ENCODE measurements at regions not wholly inside any gene's neighbourhood (a gene's known extent, or its start where the extent isn't known, plus 50 kb on each side); places are given as distances from the start of the nearest gene placed in this dataset.
"Not testable (repeated sequence)": the region's sequence is repeated elsewhere in the genome, so short reads cannot be mapped to it uniquely, and the experiment has no call there.

GRCh38 chr6:21772884-21773575, 179.5 kb downstream of the SOX4 start:
- DNase-seq (ENCODE audit: low read depth) = no peak

DNA sequence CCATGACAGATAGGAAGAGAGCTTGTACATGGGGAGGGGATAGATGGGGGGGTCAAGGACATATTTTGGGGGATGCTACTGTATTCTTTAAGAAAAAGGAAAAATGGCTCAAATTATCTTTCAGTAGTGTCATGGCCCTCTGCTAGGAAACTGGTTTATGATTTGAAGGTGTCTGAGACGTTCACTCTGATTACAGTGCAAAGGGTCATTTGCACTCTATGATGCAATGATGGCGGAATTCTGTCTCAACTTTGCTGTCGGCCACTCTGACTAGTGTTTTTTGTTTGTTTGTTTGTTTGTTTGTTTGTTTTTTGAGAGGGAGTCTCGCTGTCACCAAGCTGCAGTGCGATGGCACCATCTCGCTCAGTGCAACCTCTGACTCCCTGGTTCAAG, 180.0 kb downstream of the SOX4 start:
- no peak for DNase-seq (ENCODE audit: low read depth)

DNA sequence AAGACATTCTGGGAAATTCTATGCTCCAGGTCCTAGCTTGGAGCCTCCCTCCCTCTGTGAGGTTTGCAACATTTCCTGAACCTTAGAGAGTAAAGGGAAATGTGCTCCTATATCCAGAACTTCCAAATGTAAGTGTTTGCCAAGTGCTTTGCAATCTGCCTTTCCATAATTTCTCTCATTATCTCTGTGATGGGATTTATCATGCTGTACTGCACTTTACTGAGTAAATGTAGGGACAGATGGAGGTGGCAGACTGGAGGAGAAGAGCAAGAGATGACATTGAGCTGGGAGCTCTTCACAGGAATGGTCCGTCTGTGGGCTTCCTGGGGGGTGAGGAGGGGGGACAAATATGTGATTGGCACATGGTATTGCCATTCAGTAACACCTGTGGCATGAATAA, 184.3 kb downstream of the SOX4 start:
- no peak for DNase-seq (ENCODE audit: low read depth)

GRCh38 chr6:21780141-21780540, 186.6 kb downstream of the SOX4 start:
- no peak for DNase-seq (ENCODE audit: low read depth)

DNA sequence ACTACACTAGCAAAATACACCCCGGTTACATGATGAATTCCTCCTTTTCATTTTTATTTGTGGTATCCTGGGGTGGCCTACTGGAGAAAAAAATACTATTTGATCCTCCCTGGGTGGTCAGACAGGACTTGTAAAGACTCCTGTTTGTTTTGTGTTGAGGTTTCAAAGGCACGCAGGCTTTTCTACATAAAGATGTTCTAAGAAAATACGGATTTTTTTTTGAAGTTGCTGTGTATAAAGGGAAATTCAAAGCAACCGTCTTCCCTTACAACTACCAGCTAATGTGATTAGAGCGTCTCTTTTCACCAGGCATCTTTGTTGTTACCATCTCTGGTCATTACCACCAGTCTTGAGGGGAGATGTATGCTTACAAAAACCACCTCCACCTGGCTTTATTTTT, 187.1 kb downstream of the SOX4 start:
- DNase-seq (ENCODE audit: low read depth) = no peak

DNA sequence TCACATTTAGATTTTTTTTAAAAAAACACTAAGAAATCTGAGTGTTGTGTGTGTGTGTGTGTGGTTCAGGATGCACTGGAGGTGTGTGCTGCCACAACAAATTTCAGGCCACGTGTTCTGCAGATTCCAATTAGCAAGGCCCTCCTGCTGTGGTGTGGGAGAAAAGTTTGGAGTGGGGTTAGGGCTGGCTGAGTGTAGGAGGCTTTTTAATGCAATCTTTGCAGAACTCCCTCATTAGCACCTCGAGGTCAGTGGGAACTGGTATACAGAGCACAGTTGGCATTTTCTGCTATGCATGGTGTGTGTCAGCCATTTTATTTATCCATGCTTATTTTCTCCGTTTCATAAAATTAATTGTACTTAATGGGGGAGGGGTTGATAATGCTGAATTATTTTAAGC, 187.6 kb downstream of the SOX4 start:
- no peak for DNase-seq (ENCODE audit: low read depth)

DNA sequence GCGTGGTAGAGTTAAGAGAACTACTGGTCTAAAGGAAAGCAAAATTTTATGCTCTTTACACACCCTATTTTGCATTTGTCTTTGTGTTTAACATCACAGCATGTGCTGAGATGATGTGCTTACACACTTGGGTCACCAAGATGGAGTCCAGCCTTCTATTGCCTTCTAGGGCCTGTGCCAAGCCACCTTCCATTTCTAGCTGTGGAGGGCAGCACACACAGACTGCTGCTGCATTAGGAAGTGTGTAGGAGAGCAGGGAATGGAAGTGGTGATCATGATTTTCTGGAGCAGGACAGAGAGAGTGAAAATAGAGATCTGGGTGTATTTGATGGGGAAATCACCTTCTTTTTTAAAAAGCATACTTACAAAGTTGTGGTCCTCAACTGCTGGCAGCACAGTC, 191.6 kb downstream of the SOX4 start:
- DNase-seq (ENCODE audit: low read depth) = no peak

GRCh38 chr6:21791056-21791455, 197.5 kb downstream of the SOX4 start:
- DNase-seq (ENCODE audit: low read depth) = no peak

DNA sequence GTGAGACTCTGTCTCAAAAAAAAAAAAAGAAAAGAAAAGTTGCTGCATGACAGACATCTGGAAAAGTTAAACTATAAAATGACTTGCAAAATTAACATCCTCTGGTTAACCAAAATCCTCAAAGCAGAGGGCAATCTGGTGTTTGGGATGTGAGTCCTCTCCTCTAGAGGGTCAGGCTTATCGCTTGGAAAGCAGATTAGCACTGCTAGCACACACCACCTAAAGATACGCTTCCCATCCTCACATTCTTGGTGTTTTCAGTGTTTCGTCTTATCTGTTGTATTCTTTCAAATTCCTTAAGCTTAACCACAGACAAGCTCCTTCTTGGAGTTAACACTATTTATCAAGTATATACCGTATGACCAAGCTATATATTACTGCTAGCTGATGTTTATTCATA, 198.0 kb downstream of the SOX4 start:
- no peak for DNase-seq (ENCODE audit: low read depth)

GRCh38 chr6:21792177-21792576, 198.6 kb downstream of the SOX4 start:
- DNase-seq (ENCODE audit: low read depth) = no peak

GRCh38 chr6:21796979-21797378, 203.4 kb downstream of the SOX4 start:
- not testable (repeated sequence) for DNase-seq (ENCODE audit: low read depth)

GRCh38 chr6:21798468-21798867, 204.9 kb downstream of the SOX4 start:
- DNase-seq (ENCODE audit: low read depth) = no peak

DNA sequence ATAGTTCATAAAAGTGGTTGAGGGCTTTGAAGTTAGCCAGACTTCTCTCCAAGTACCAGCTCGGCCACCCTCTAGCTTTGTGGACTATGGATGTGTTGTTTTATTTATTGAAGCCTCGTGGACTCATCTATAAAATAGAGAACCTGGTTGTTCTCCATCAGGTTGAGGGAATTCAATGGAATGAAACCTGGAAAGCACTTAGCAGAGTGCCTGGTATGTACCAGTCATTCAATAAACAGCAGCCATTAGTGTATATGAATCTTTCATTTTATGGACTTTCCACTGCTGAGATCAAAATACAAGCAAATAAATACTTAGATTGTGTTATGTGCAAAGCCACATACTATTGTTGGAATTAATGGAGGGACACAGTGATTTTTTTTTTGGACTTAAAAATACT, 206.8 kb downstream of the SOX4 start:
- DNase-seq (ENCODE audit: low read depth) = no peak

DNA sequence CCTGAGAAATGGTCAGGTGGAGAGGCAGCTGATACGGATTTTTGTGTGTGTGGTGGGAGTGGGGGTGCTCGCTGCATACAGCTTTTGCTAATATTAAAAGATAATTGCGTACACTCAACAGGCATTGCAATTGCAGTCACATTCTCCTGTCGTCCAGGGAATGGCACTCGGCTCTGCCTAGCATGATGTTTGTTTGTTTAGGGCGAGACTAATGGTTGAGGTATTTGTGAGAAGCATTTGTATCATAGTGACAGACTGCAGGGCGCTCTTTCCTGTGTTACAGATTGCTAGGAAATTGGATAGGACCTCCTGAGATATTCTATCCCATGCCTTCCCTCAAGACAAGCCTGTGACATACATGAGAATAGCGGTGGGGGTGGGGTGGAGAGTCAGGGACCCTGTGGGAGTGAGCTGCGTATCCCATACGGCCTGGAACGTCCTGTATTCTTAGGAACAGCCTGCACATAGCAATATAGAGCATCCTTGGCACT, 207.4 kb downstream of the SOX4 start:
- DNase-seq (ENCODE audit: low read depth) = peak; percentile 55

GRCh38 chr6:21801446-21802174, 208.1 kb downstream of the SOX4 start:
- DNase-seq (ENCODE audit: low read depth) = no peak

- DNase-seq (ENCODE audit: low read depth) = no peak
Observed at GRCh38 chr6:21802175-21802822, 208.7 kb downstream of the SOX4 start.

DNA sequence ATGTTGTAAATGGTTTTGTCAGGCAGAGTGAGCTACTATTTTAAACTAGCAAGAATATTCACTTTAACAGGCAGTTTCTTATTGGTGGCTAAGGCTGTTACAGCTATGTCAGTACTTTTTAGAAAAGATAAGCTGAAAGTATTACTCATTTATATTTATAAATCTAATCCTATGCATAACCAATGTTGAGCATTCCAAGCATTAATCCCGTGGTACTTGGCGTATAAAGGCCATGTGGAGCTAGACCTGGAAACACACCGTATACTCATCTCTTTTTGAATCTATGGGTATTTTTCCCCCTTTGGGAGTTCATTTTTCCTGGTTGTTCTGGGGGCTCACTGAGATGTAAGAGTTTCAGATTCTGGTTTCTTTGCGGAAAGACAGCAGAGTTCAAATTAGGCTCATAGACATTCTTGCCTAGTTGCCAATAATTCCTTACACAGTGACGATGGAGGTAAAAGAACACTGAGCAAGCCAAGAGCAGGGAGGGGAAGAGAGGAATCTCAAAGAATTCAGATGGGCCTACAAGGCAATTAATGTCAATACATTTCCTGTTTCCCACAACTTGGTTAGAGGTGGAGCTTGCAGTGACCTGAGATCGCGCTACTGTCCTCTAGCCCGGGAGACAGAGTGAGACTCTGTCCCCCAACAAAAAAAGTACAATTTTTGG, 211.5 kb downstream of the SOX4 start:
- DNase-seq (ENCODE audit: low read depth) = no peak

DNA sequence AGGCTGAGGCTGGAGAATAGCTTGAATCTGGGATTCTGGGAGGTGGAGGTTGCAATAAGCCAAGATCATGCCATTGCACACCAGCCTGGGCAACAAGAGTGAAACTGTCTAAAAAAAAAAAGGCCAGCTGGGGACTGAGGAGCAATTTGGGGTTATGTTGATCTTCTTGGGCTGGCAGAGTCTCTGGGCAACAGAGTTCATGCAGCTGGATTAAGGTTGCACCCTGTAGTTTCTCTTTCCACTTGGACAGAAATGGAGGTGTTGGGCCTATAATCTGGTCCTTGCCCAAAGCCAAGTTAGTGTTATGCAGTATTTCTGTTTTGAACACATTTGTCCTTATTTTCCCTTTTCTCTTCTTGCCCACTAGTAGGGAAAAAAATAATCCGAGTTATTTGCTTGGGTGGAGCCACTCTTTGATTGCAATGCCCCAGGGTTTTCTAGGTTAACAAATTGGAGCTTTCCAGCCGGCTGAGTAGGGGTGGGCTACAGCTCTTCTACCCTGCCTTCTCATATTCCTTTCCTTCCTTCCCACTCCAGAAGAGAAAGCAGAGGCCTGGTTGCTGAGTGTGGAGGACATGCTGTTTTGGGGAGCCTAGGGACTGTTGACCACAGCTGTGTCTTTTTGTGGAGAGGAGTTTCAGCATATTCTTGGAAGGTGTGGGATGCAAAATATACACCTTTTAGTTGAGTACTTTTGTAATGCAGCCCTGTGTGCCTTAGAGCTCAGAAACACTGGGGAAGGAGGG, 213.9 kb downstream of the SOX4 start:
- DNase-seq (ENCODE audit: low read depth) = no peak

- DNase-seq (ENCODE audit: low read depth) = peak; percentile 14
Observed at GRCh38 chr6:21808045-21808470, 214.5 kb downstream of the SOX4 start.

- no peak for DNase-seq (ENCODE audit: low read depth)
Observed at GRCh38 chr6:21808551-21809242, 215.1 kb downstream of the SOX4 start.

GRCh38 chr6:21811484-21811883, 217.9 kb downstream of the SOX4 start:
- no peak for DNase-seq (ENCODE audit: low read depth)

All from fibroblast of gingiva (primary cell).